Liver (tissue), 3 donors: ENCODE measurements at regions not wholly inside any gene's neighbourhood (a gene's known extent, or its start where the extent isn't known, plus 50 kb on each side); places are given as distances from the start of the nearest gene placed in this dataset.

Experiments used
- CTCF ChIP-seq: fragments of 150-350 bp; IDR thresholded peaks from 2 replicates; pipeline ENCODE4 v1.5.1; 2017; ENCODE audit warnings: improper control_type of control experiment, low read depth, low read length; ENCODE audit not compliant: missing input control
- RAD21 ChIP-seq, 2 donors: IDR thresholded peaks; 2 replicates each; pipeline ENCODE4 v1.6.1; 2016; ENCODE audit warnings: antibody characterized with exemption in 2 of 2, mild to moderate bottlenecking in 2 of 2
- TF ChIP-seq, protein P1 (sequence below): IDR thresholded peaks from 2 replicates; pipeline ENCODE4 v1.6.1; 2016; ENCODE audit warnings: antibody characterized with exemption, mild to moderate bottlenecking
- donor health status: healthy.
- donor health status: healthy.

- TF ChIP-seq, protein P1, sequence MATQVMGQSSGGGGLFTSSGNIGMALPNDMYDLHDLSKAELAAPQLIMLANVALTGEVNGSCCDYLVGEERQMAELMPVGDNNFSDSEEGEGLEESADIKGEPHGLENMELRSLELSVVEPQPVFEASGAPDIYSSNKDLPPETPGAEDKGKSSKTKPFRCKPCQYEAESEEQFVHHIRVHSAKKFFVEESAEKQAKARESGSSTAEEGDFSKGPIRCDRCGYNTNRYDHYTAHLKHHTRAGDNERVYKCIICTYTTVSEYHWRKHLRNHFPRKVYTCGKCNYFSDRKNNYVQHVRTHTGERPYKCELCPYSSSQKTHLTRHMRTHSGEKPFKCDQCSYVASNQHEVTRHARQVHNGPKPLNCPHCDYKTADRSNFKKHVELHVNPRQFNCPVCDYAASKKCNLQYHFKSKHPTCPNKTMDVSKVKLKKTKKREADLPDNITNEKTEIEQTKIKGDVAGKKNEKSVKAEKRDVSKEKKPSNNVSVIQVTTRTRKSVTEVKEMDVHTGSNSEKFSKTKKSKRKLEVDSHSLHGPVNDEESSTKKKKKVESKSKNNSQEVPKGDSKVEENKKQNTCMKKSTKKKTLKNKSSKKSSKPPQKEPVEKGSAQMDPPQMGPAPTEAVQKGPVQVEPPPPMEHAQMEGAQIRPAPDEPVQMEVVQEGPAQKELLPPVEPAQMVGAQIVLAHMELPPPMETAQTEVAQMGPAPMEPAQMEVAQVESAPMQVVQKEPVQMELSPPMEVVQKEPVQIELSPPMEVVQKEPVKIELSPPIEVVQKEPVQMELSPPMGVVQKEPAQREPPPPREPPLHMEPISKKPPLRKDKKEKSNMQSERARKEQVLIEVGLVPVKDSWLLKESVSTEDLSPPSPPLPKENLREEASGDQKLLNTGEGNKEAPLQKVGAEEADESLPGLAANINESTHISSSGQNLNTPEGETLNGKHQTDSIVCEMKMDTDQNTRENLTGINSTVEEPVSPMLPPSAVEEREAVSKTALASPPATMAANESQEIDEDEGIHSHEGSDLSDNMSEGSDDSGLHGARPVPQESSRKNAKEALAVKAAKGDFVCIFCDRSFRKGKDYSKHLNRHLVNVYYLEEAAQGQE, result no peak
- TF ChIP-seq CTCF (no peak), RAD21 (IDR thresholded peaks at IDR 0.05) (no peak)
These were observed 125.2 kb downstream of the GADD45G start for GRCh38 chr9:89729954-89730530.
